ENCODE measurements at regions not wholly inside any gene's neighbourhood (a gene's known extent, or its start where the extent isn't known, plus 50 kb on each side); places are given as distances from the start of the nearest gene placed in this dataset.

DNA sequence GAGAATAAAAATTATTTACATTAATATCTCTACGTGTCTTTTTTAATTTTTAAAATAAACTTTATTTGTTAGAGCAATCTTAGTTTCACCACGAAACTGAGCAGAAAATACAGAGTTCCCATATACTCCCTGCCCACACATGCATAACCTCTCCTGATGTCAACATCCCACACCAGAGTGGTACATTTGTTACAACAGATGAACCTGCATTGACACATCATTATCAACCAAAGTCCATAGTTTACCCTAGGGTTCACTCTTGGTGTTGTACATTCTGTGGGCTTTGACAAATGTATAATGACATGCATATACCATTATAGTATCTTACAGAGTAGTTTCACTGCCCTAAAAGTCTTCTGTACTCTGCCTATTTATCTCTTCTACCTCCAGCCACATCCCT is 110.6 kb upstream of the OTUD4 start:
- TF ChIP-seq, protein P1, sequence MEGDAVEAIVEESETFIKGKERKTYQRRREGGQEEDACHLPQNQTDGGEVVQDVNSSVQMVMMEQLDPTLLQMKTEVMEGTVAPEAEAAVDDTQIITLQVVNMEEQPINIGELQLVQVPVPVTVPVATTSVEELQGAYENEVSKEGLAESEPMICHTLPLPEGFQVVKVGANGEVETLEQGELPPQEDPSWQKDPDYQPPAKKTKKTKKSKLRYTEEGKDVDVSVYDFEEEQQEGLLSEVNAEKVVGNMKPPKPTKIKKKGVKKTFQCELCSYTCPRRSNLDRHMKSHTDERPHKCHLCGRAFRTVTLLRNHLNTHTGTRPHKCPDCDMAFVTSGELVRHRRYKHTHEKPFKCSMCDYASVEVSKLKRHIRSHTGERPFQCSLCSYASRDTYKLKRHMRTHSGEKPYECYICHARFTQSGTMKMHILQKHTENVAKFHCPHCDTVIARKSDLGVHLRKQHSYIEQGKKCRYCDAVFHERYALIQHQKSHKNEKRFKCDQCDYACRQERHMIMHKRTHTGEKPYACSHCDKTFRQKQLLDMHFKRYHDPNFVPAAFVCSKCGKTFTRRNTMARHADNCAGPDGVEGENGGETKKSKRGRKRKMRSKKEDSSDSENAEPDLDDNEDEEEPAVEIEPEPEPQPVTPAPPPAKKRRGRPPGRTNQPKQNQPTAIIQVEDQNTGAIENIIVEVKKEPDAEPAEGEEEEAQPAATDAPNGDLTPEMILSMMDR (IDR thresholded peaks at IDR 0.05): no peak
- no peak for TF ChIP-seq POLR2A (IDR thresholded peaks at IDR 0.05)
